ENCODE measurements at regions not wholly inside any gene's neighbourhood (a gene's known extent, or its start where the extent isn't known, plus 50 kb on each side); places are given as distances from the start of the nearest gene placed in this dataset.

- TF ChIP-seq VEZF1 (CRISPR knock-in tag; IDR thresholded peaks at IDR 0.05) = no peak
- TF ChIP-seq ZBTB9 (CRISPR knock-in tag; IDR thresholded peaks at IDR 0.05) = no peak
- TF ChIP-seq NBN (IDR thresholded peaks at IDR 0.05; ENCODE audit: low read depth) = no peak
Observed at GRCh38 chr14:60563113-60563512, 54.2 kb downstream of the SIX6 start (continued).

GRCh38 chr14:60565211-60565610 is 56.3 kb downstream of the SIX6 start:
- H3K4me2 ChIP-seq (ENCODE audit: insufficient read depth, low read length) = no peak overlapping the region
- no peak for ATAC-seq
- H3K4me3 ChIP-seq = no peak overlapping the region
- WGBS (ENCODE audit: insufficient coverage, low coverage, missing lambda C conversion rate) = 6% methylated on average over 6 of the region's 6 CpGs
- no peaks in the 10 kb centered on the region for H3K27me3 ChIP-seq (ENCODE audit: control insufficient read depth in 2 of 2, insufficient read depth in 2 of 2, low read length in 2 of 2)
- no peak for TF ChIP-seq EWSR1 (IDR thresholded peaks at IDR 0.05; ENCODE audit: borderline replicate concordance, low read depth, partially characterized antibody)
- no peak for TF ChIP-seq ETS2 (tag; IDR thresholded peaks at IDR 0.05; ENCODE audit: borderline replicate concordance, poor library complexity, severe bottlenecking)
- TF ChIP-seq TBP (optimal IDR thresholded peaks at IDR 0.05; ENCODE audit: low read depth, low read length) = no peak
- TF ChIP-seq ZNF324 (CRISPR knock-in tag; IDR thresholded peaks at IDR 0.05) = no peak
- no peak for TF ChIP-seq CEBPG (CRISPR knock-in tag; IDR thresholded peaks at IDR 0.05)
- no peak for TF ChIP-seq CEBPG (tag; conservative IDR thresholded peaks at IDR 0.05 in 1 of 2, IDR thresholded peaks at IDR 0.05 in 1 of 2)
- TF ChIP-seq ZNF41 (CRISPR knock-in tag; conservative IDR thresholded peaks at IDR 0.05) = no peak
- TF ChIP-seq THRAP3 (IDR thresholded peaks at IDR 0.05; ENCODE audit: borderline replicate concordance) = no peak
- TF ChIP-seq ZSCAN29 (IDR thresholded peaks at IDR 0.05) = no peak
- TF ChIP-seq CHD1 (IDR thresholded peaks at IDR 0.05; ENCODE audit: low read length) = no peak
- TF ChIP-seq KHSRP (IDR thresholded peaks at IDR 0.05) = no peak
- TF ChIP-seq ILF3 (IDR thresholded peaks at IDR 0.05; ENCODE audit: borderline replicate concordance) = no peak
- no peak for DNase-seq (ENCODE audit: extremely low read depth in 1 of 4, low spot score in 3 of 4)
- ChIA-PET POLR2A (no interaction called here), CTCF (ENCODE audit: low intra/inter-chr PET ratio) (no interaction called here)
- H2AFZ ChIP-seq (ENCODE audit: low read depth, low read length) = no peak overlapping the region
- intact Hi-C loops (cut with micrococcal nuclease) (loop anchor here (5.0 kb wide), 1 partner anchor 687 kb away; no protein-coding TSS in a partner anchor), in situ Hi-C loops (cut with MboI) (loop anchor here (5.0 to 25.0 kb wide), 2 partner anchors 218 to 503 kb away; no protein-coding TSS in a partner anchor)
- FAIRE-seq = no peak
- no peaks in the 10 kb centered on the region for H3K9me3 ChIP-seq (replicated peaks; ENCODE audit: control insufficient read depth, insufficient read depth, low read depth, low read length)
- no peaks in the 10 kb centered on the region for H3K9me1 ChIP-seq (ENCODE audit: control insufficient read depth, insufficient read depth, low read length)
- H3K4me1 ChIP-seq (replicated peaks in 1 of 2; ENCODE audit: control insufficient read depth in 2 of 2, insufficient read depth in 2 of 2, low read length in 2 of 2) = no peaks in the 10 kb centered on the region
- no peaks in the 10 kb centered on the region for H3K79me2 ChIP-seq (ENCODE audit: control insufficient read depth, insufficient read depth, low read length)
- H4K20me1 ChIP-seq (replicated peaks; ENCODE audit: control insufficient read depth, insufficient read depth, low read length) = no peaks in the 10 kb centered on the region
- no peak overlapping the region for H3K27ac ChIP-seq (ENCODE audit: extremely low read depth, low read depth, low read length)
- no TSS peak for BruUV-seq (replicated peaks)
- H3K9ac ChIP-seq (ENCODE audit: insufficient read depth in 1 of 2, low read depth in 2 of 2, low read length in 2 of 2) = no peak overlapping the region
- H3K36me3 ChIP-seq (ENCODE audit: control insufficient read depth, insufficient read depth, low read length) = no peaks in the 10 kb centered on the region

Measured in K562 (cell line).